IMR-90 (cell line): ENCODE measurements at regions not wholly inside any gene's neighbourhood (a gene's known extent, or its start where the extent isn't known, plus 50 kb on each side); places are given as distances from the start of the nearest gene placed in this dataset.

Experiments
- ATAC-seq: fragments of 200-7000 bp; cut with Tn5 transposase; 2 replicates; pipeline ENCODE4 v1.9.1; 2020; ENCODE audit warnings: low read depth, mild to moderate bottlenecking, moderate library complexity
- BruUV-seq: library from RNA; stranded (reverse); fragments of 400-500 nt; replicated peaks from 2 replicates; lab custom pipeline; 2021; lab: Mats Ljungman, UMichigan
- CTCF ChIA-PET: fragments of 300-600 bp; formaldehyde crosslinking; extraction: SDS; loops from one replicate; lab custom pipeline; 2021; ENCODE audit warnings: antibody characterized with exemption; lab: Yijun Ruan, JAX
- POLR2A ChIA-PET: fragments of 300-600 bp; sonication (Branson Sonifier 250); formaldehyde crosslinking; loops from one replicate; lab custom pipeline; 2022; ENCODE audit warnings: antibody characterized with exemption; ENCODE audit not compliant: unreplicated experiment; lab: Charles Lee
- DNase-seq: peaks from one replicate; pipeline ENCODE4 v3.0.0; 2013
- H2AFZ ChIP-seq: replicated peaks from 2 replicates; pipeline ENCODE3; 2013; ENCODE audit warnings: low read length, mild to moderate bottlenecking; ENCODE audit not compliant: poor library complexity
- H2AK5ac ChIP-seq: 2 replicates; pipeline ENCODE4 v1.6.1; 2013; ENCODE audit warnings: low read depth, low read length, inconsistent platforms
- H2AK9ac ChIP-seq: replicated peaks from 2 replicates; pipeline ENCODE3; 2013; ENCODE audit warnings: mild to moderate bottlenecking, low read depth, low read length, moderate library complexity; ENCODE audit not compliant: poor library complexity
- H2BK120ac ChIP-seq: 2 replicates; pipeline ENCODE4 v1.6.1; 2013; ENCODE audit warnings: low read depth, low read length, inconsistent platforms
- H2BK15ac ChIP-seq: 3 replicates; pipeline ENCODE4 v1.6.1; 2013; ENCODE audit warnings: low read depth, low read length, inconsistent platforms
- H2BK20ac ChIP-seq: 2 replicates; pipeline ENCODE4 v1.6.1; 2013; ENCODE audit warnings: low read depth, mild to moderate bottlenecking, inconsistent platforms, low read length, moderate library complexity
- H2BK5ac ChIP-seq: 2 replicates; pipeline ENCODE4 v1.6.1; 2013; ENCODE audit warnings: mild to moderate bottlenecking, low read depth, low read length, inconsistent platforms; ENCODE audit not compliant: poor library complexity, severe bottlenecking
- H3K14ac ChIP-seq: replicated peaks from 2 replicates; pipeline ENCODE4 v1.6.1; 2013; ENCODE audit warnings: low read depth, low read length, inconsistent platforms
- H3K18ac ChIP-seq: 2 replicates; pipeline ENCODE4 v1.6.1; 2013; ENCODE audit warnings: low read depth, low read length, control low read depth
- H3K23ac ChIP-seq: 2 replicates; pipeline ENCODE4 v1.6.1; 2013; ENCODE audit warnings: low read depth, low read length, inconsistent platforms
- H3K27ac ChIP-seq: 2 replicates; pipeline ENCODE4 v1.5.1; 2013; ENCODE audit warnings: mild to moderate bottlenecking, control low read depth, low read length; ENCODE audit not compliant: insufficient read depth
- H3K27me3 ChIP-seq: 2 replicates; pipeline ENCODE4 v1.6.1; 2013; ENCODE audit warnings: low read length; ENCODE audit not compliant: control insufficient read depth, insufficient read depth
- H3K36me3 ChIP-seq: 2 replicates; pipeline ENCODE4 v1.6.1; 2013; ENCODE audit warnings: low read length, mixed read lengths; ENCODE audit not compliant: control insufficient read depth, insufficient read depth
- H3K4ac ChIP-seq: 2 replicates; pipeline ENCODE4 v1.6.1; 2013; ENCODE audit warnings: low read depth, low read length, inconsistent platforms
- H3K4me1 ChIP-seq: 2 replicates; pipeline ENCODE4 v1.6.1; 2013; ENCODE audit warnings: low read length, mixed read lengths; ENCODE audit not compliant: control insufficient read depth, insufficient read depth
- H3K4me2 ChIP-seq: 2 replicates; pipeline ENCODE4 v1.6.1; 2013; ENCODE audit warnings: low read depth, mild to moderate bottlenecking, control low read depth, low read length, moderate library complexity
- H3K4me3 ChIP-seq: 2 replicates; pipeline ENCODE4 v1.5.1; 2013; ENCODE audit warnings: low read depth, mild to moderate bottlenecking, control low read depth, low read length, moderate library complexity; ENCODE audit not compliant: insufficient read depth
- H3K56ac ChIP-seq: 2 replicates; pipeline ENCODE4 v1.6.1; 2013; ENCODE audit warnings: low read length, inconsistent platforms; ENCODE audit not compliant: insufficient read depth; ENCODE audit errors: extremely low read depth
- H3K79me1 ChIP-seq, 2 experiments: 2 replicates each; pipeline ENCODE4 v1.6.1; 2013; ENCODE audit warnings: low read length in 2 of 2, inconsistent platforms in 1 of 2, low read depth in 1 of 2
- H3K9ac ChIP-seq: 2 replicates; pipeline ENCODE4 v1.6.1; 2013; ENCODE audit warnings: low read depth, low read length, control low read depth
- H3K9me1 ChIP-seq: 2 replicates; pipeline ENCODE4 v1.6.1; 2013; ENCODE audit warnings: low read length, inconsistent platforms; ENCODE audit not compliant: insufficient read depth
- H3K9me3 ChIP-seq: 2 replicates; pipeline ENCODE4 v1.6.1; 2013; ENCODE audit warnings: low read length; ENCODE audit not compliant: control insufficient read depth, insufficient read depth
- H4K20me1 ChIP-seq: 2 replicates; pipeline ENCODE4 v1.6.1; 2013; ENCODE audit warnings: low read length, inconsistent platforms; ENCODE audit not compliant: insufficient read depth
- H4K5ac ChIP-seq: 2 replicates; pipeline ENCODE4 v1.6.1; 2013; ENCODE audit warnings: mild to moderate bottlenecking, low read depth, low read length, control low read depth
- H4K8ac ChIP-seq, 2 experiments: 2 replicates each; pipeline ENCODE4 v1.6.1; 2013; ENCODE audit warnings: low read depth in 2 of 2, low read length in 2 of 2, control low read depth in 1 of 2, inconsistent platforms in 1 of 2
- H4K91ac ChIP-seq: 2 replicates; pipeline ENCODE4 v1.6.1; 2013; ENCODE audit warnings: low read depth, low read length, inconsistent platforms; ENCODE audit not compliant: insufficient read depth
- BHLHE40 ChIP-seq: fragments of 150-350 bp; IDR thresholded peaks from 2 replicates; pipeline ENCODE4 v1.6.1; 2016; ENCODE audit warnings: mild to moderate bottlenecking, low read depth, low read length
- CEBPB ChIP-seq: IDR thresholded peaks from 2 replicates; pipeline ENCODE4 v1.6.1; 2012; ENCODE audit warnings: low read depth, low read length, improper control_type of control experiment
- CHD1 ChIP-seq: IDR thresholded peaks from 2 replicates; pipeline ENCODE4 v1.6.1; 2012; ENCODE audit warnings: low read depth, low read length, improper control_type of control experiment
- FOS ChIP-seq: fragments of 150-350 bp; IDR thresholded peaks from 2 replicates; pipeline ENCODE4 v1.6.1; 2016; ENCODE audit warnings: low read depth, low read length
- MAFK ChIP-seq: IDR thresholded peaks from 2 replicates; pipeline ENCODE4 v1.6.1; 2012; ENCODE audit warnings: low read depth, low read length, improper control_type of control experiment
- MAZ ChIP-seq: IDR thresholded peaks from 2 replicates; pipeline ENCODE4 v1.6.1; 2012; ENCODE audit warnings: low read depth, mild to moderate bottlenecking, low read length, improper control_type of control experiment, moderate library complexity, borderline replicate concordance
- MXI1 ChIP-seq: IDR thresholded peaks from 2 replicates; pipeline ENCODE4 v1.6.1; 2012; ENCODE audit warnings: low read depth, mild to moderate bottlenecking, low read length, moderate library complexity, borderline replicate concordance
- NFE2L2 ChIP-seq: fragments of 150-350 bp; IDR thresholded peaks from 2 replicates; pipeline ENCODE4 v1.6.1; 2016; ENCODE audit warnings: low read depth, mild to moderate bottlenecking, low read length
- POLR2A ChIP-seq: IDR thresholded peaks from 2 replicates; pipeline ENCODE4 v1.6.1; 2012; ENCODE audit warnings: mild to moderate bottlenecking, low read depth, low read length
- RAD21 ChIP-seq: IDR thresholded peaks from 2 replicates; pipeline ENCODE4 v1.6.1; 2012; ENCODE audit warnings: low read length, improper control_type of control experiment
- RCOR1 ChIP-seq: IDR thresholded peaks from 2 replicates; pipeline ENCODE4 v1.6.1; 2012; ENCODE audit warnings: mild to moderate bottlenecking, low read length, improper control_type of control experiment; ENCODE audit not compliant: insufficient replicate concordance
- RFX5 ChIP-seq: IDR thresholded peaks from 2 replicates; pipeline ENCODE4 v1.8.0; 2012; ENCODE audit warnings: low read depth, mild to moderate bottlenecking, low read length, moderate library complexity
- SMC3 ChIP-seq: fragments of 150-350 bp; IDR thresholded peaks from 2 replicates; pipeline ENCODE4 v1.6.1; 2016; ENCODE audit warnings: low read depth, mild to moderate bottlenecking, antibody characterized with exemption, low read length, moderate library complexity
- USF2 ChIP-seq: fragments of 150-350 bp; IDR thresholded peaks from 2 replicates; pipeline ENCODE4 v1.6.1; 2017; ENCODE audit warnings: mild to moderate bottlenecking, antibody characterized with exemption, low read length, low read depth
- WGBS, 2 experiments: methylation state at CpG; one replicate each; pipeline versions ENCODE4 v1.1.5 to v1.1.7; 2013; ENCODE audit warnings: missing lambda C conversion rate in 2 of 2; ENCODE audit not compliant: insufficient read length in 1 of 2; ENCODE audit errors: extremely low coverage in 2 of 2; 5-methylcytosine and 5-hydroxymethylcytosine counted together
- dilution Hi-C: fragments of 300-500 bp; cut with HindIII; formaldehyde crosslinking; loops from one replicate; pipeline ENCODE4 v1.14.3; 2018; ENCODE audit warnings: low sequenced_read_pairs; ENCODE audit not compliant: unreplicated experiment
- in situ Hi-C: fragments of 300-500 bp; cut with MboI; formaldehyde crosslinking; loops from 3 replicates; pipeline ENCODE4 v1.14.3; 2019; ENCODE audit warnings: low sequenced_read_pairs, inconsistent platforms, mixed read lengths
- intact Hi-C: fragments of 100-400 bp; cut with micrococcal nuclease; formaldehyde crosslinking; loops from 2 replicates; pipeline ENCODE4 v1.10.0; 2022
- TF ChIP-seq, protein P1 (sequence below): fragments of 150-350 bp; IDR thresholded peaks from 2 replicates; pipeline ENCODE4 v1.6.1; 2016; ENCODE audit warnings: low read depth, mild to moderate bottlenecking, low read length, moderate library complexity, borderline replicate concordance
- TF ChIP-seq, protein P2 (sequence below): conservative IDR thresholded peaks from 2 replicates; pipeline ENCODE4 v1.5.1; 2012; ENCODE audit warnings: mild to moderate bottlenecking, low read depth, low read length, improper control_type of control experiment

GRCh38 chr16:54679531-54679930, 251.1 kb upstream of the IRX5 start:
- TF ChIP-seq NFE2L2 (no peak), POLR2A (no peak), MAZ (no peak), RFX5 (no peak), SMC3 (no peak), BHLHE40 (no peak), MXI1 (no peak), RAD21 (no peak), FOS (no peak), USF2 (no peak), CEBPB (no peak), MAFK (no peak), CHD1 (no peak), RCOR1 (no peak)
- TF ChIP-seq, protein P1, sequence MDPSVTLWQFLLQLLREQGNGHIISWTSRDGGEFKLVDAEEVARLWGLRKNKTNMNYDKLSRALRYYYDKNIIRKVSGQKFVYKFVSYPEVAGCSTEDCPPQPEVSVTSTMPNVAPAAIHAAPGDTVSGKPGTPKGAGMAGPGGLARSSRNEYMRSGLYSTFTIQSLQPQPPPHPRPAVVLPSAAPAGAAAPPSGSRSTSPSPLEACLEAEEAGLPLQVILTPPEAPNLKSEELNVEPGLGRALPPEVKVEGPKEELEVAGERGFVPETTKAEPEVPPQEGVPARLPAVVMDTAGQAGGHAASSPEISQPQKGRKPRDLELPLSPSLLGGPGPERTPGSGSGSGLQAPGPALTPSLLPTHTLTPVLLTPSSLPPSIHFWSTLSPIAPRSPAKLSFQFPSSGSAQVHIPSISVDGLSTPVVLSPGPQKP = no peak
- TF ChIP-seq, protein P2, sequence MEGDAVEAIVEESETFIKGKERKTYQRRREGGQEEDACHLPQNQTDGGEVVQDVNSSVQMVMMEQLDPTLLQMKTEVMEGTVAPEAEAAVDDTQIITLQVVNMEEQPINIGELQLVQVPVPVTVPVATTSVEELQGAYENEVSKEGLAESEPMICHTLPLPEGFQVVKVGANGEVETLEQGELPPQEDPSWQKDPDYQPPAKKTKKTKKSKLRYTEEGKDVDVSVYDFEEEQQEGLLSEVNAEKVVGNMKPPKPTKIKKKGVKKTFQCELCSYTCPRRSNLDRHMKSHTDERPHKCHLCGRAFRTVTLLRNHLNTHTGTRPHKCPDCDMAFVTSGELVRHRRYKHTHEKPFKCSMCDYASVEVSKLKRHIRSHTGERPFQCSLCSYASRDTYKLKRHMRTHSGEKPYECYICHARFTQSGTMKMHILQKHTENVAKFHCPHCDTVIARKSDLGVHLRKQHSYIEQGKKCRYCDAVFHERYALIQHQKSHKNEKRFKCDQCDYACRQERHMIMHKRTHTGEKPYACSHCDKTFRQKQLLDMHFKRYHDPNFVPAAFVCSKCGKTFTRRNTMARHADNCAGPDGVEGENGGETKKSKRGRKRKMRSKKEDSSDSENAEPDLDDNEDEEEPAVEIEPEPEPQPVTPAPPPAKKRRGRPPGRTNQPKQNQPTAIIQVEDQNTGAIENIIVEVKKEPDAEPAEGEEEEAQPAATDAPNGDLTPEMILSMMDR = no peak
- WGBS, 2 experiments = no CpG with 5 or more reads among the region's 4 CpGs
- Histone ChIP-seq H4K20me1 (no peaks in the 10 kb centered on the region), H3K4me1 (no peaks in the 10 kb centered on the region), H3K27me3 (no peaks in the 10 kb centered on the region), H2BK120ac (no peak overlapping the region), H2AFZ (no peak overlapping the region), H2BK15ac (no peak overlapping the region), H3K4me2 (no peak overlapping the region), H3K9ac (no peak overlapping the region), H2BK5ac (no peak overlapping the region), H3K9me1 (no peaks in the 10 kb centered on the region), H3K56ac (no peak overlapping the region), H4K8ac (no peak overlapping the region), H3K79me1 (no peaks in the 10 kb centered on the region), H2BK20ac (no peak overlapping the region), H3K4me3 (no peak overlapping the region), H4K5ac (no peak overlapping the region), H3K18ac (no peak overlapping the region), H3K23ac (no peak overlapping the region), H3K14ac (no peak overlapping the region), H3K4ac (no peak overlapping the region), H3K36me3 (no peaks in the 10 kb centered on the region), H3K9me3 (no peaks in the 10 kb centered on the region; the same call in none of the 2 replicates), H2AK5ac (no peak overlapping the region), H3K27ac (no peak overlapping the region), H4K91ac (no peak overlapping the region), H2AK9ac (no peak overlapping the region)
- in situ Hi-C loops = no loop called here
- intact Hi-C loops = no loop called here
- ChIA-PET CTCF (no interaction called here), POLR2A (no interaction called here)
- ATAC-seq = no peak
- no TSS peak for BruUV-seq
- dilution Hi-C loops = no loop called here
- DNase-seq = no peak
